Panc1 (cell line): ENCODE measurements at regions not wholly inside any gene's neighbourhood (a gene's known extent, or its start where the extent isn't known, plus 50 kb on each side); places are given as distances from the start of the nearest gene placed in this dataset.

Experiments used
- CTCF ChIP-seq: fragments of 450-650 bp; IDR thresholded peaks from 2 replicates; pipeline ENCODE4 v1.5.1; 2017; ENCODE audit warnings: mild to moderate bottlenecking
- POLR2AphosphoS5 ChIP-seq: IDR thresholded peaks from 2 replicates; pipeline ENCODE4 v1.6.1; 2012; ENCODE audit warnings: mild to moderate bottlenecking, low read depth, low read length, moderate library complexity

- TF ChIP-seq CTCF, result no peak
- no peak for TF ChIP-seq POLR2AphosphoS5
These were observed 188.1 kb downstream of the QDPR start for GRCh38 chr4:17323554-17324385.
